ENCODE measurements at regions not wholly inside any gene's neighbourhood (a gene's known extent, or its start where the extent isn't known, plus 50 kb on each side); places are given as distances from the start of the nearest gene placed in this dataset.

- no peak for TF ChIP-seq CTCF (IDR thresholded peaks at IDR 0.05)
- TF ChIP-seq POLR2A (IDR thresholded peaks at IDR 0.05), result no peak
Measured at GRCh38 chr18:27762054-27762453, 414.9 kb downstream of the CDH2 start.
